HL-60 (cell line): ENCODE measurements at regions not wholly inside any gene's neighbourhood (a gene's known extent, or its start where the extent isn't known, plus 50 kb on each side); places are given as distances from the start of the nearest gene placed in this dataset.

Experiments
- POLR2AphosphoS5 ChIP-seq: IDR thresholded peaks from 2 replicates; pipeline ENCODE4 v1.6.1; 2012; ENCODE audit warnings: low read depth
- REST ChIP-seq: IDR thresholded peaks from 2 replicates; pipeline ENCODE4 v1.6.1; 2012; ENCODE audit warnings: low read depth; ENCODE audit not compliant: insufficient replicate concordance
- SPI1 ChIP-seq: IDR thresholded peaks from 2 replicates; pipeline ENCODE4 v1.6.1; 2012; ENCODE audit warnings: low read depth, mild to moderate bottlenecking, borderline replicate concordance
- TF ChIP-seq, protein P1 (sequence below): IDR thresholded peaks from one replicate; pipeline ENCODE4 v1.5.1; 2011; ENCODE audit warnings: low read length, control low read depth, inconsistent platforms; ENCODE audit not compliant: insufficient read depth

DNA sequence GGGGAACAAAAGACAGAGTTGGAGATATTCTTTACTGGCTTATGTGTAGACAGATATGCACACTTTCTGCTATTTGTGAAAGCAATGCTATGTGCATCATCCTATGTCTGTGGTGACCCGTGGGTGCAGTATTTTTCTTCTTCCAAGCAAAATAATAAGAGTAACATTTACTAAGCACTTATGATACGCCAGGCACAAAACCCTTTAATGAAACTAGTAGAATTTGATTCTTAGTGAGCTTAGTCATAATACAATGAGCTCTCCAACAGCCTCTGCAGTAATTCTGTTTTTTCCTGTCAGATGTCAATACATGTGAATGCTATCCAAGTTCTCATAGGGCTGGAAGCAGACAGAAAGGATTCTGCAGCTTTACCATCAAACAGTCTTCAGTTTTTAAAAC lies 130.6 kb downstream of the RAD51AP2 start:
- TF ChIP-seq REST, result no peak
- TF ChIP-seq, protein P1, sequence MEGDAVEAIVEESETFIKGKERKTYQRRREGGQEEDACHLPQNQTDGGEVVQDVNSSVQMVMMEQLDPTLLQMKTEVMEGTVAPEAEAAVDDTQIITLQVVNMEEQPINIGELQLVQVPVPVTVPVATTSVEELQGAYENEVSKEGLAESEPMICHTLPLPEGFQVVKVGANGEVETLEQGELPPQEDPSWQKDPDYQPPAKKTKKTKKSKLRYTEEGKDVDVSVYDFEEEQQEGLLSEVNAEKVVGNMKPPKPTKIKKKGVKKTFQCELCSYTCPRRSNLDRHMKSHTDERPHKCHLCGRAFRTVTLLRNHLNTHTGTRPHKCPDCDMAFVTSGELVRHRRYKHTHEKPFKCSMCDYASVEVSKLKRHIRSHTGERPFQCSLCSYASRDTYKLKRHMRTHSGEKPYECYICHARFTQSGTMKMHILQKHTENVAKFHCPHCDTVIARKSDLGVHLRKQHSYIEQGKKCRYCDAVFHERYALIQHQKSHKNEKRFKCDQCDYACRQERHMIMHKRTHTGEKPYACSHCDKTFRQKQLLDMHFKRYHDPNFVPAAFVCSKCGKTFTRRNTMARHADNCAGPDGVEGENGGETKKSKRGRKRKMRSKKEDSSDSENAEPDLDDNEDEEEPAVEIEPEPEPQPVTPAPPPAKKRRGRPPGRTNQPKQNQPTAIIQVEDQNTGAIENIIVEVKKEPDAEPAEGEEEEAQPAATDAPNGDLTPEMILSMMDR, result no peak
- TF ChIP-seq POLR2AphosphoS5, result no peak
- no peak for TF ChIP-seq SPI1
